Keratinocyte (primary cell): ENCODE measurements at regions not wholly inside any gene's neighbourhood (a gene's known extent, or its start where the extent isn't known, plus 50 kb on each side); places are given as distances from the start of the nearest gene placed in this dataset.
"Not testable (repeated sequence)": the region's sequence is repeated elsewhere in the genome, so short reads cannot be mapped to it uniquely, and the experiment has no call there.

ENCODE experiments used
- DNase-seq: peaks from one replicate; pipeline ENCODE4 v3.0.0-alpha.2; 2011; ENCODE audit warnings: low read depth, missing footprints, low spot score
- FAIRE-seq: peaks from 2 replicates; lab custom pipeline; 2011; peaks lifted over from hg19 to GRCh38; lab: Jason Lieb, UNC
- H2AFZ ChIP-seq: 2 replicates; pipeline ENCODE4 v1.6.0; 2012; ENCODE audit warnings: low read length, control low read depth, inconsistent platforms; ENCODE audit not compliant: control insufficient read depth
- H3K27ac ChIP-seq: 2 replicates; pipeline ENCODE4 v1.5.1; 2011; ENCODE audit warnings: low read length; ENCODE audit not compliant: control insufficient read depth, insufficient read depth
- H3K27me3 ChIP-seq: 3 replicates; pipeline ENCODE4 v1.6.0; 2011; ENCODE audit warnings: low read length; ENCODE audit not compliant: control insufficient read depth, insufficient read depth; ENCODE audit errors: extremely low read depth
- H3K36me3 ChIP-seq, 2 experiments: 2 replicates in 1 of 2; 3 replicates in 1 of 2; pipeline ENCODE4 v1.5.1; 2011; ENCODE audit warnings: low read length in 2 of 2, mild to moderate bottlenecking in 1 of 2; ENCODE audit not compliant: control insufficient read depth in 2 of 2, insufficient read depth in 2 of 2; ENCODE audit errors: extremely low read depth in 1 of 2
- H3K4me1 ChIP-seq: 3 replicates; pipeline ENCODE4 v1.5.1; 2011; ENCODE audit warnings: low read length; ENCODE audit not compliant: control insufficient read depth, insufficient read depth; ENCODE audit errors: extremely low read depth
- H3K4me2 ChIP-seq: 3 replicates; pipeline ENCODE4 v1.6.0; 2011; ENCODE audit warnings: low read depth, low read length; ENCODE audit not compliant: control insufficient read depth, insufficient read depth; ENCODE audit errors: extremely low read depth
- H3K4me3 ChIP-seq, 3 experiments: fragments of 200-600 bp in 1 of 3; sonication (generic) in 1 of 3; 2 replicates in 2 of 3; 3 replicates in 1 of 3; pipeline ENCODE4 v1.5.1; 2011 to 2016; ENCODE audit warnings: low read length in 3 of 3, mild to moderate bottlenecking in 3 of 3, control low read depth in 2 of 3, inconsistent platforms in 1 of 3, low read depth in 1 of 3, mixed read lengths in 1 of 3, mixed run types in 1 of 3, moderate library complexity in 1 of 3; ENCODE audit not compliant: control insufficient read depth in 2 of 3, insufficient read depth in 2 of 3; ENCODE audit errors: extremely low read depth in 1 of 3
- H3K79me2 ChIP-seq: 2 replicates; pipeline ENCODE4 v1.6.0; 2012; ENCODE audit warnings: low read length; ENCODE audit not compliant: control insufficient read depth, insufficient read depth
- H3K9ac ChIP-seq: 3 replicates; pipeline ENCODE4 v1.6.0; 2011; ENCODE audit warnings: low read length; ENCODE audit not compliant: control insufficient read depth, insufficient read depth; ENCODE audit errors: extremely low read depth
- H3K9me1 ChIP-seq: 3 replicates; pipeline ENCODE4 v1.6.0; 2011; ENCODE audit warnings: low read length; ENCODE audit not compliant: control insufficient read depth, insufficient read depth; ENCODE audit errors: extremely low read depth
- H3K9me3 ChIP-seq: 2 replicates; pipeline ENCODE4 v1.5.1; 2012; ENCODE audit warnings: low read depth, low read length; ENCODE audit not compliant: control insufficient read depth
- H4K20me1 ChIP-seq: 3 replicates; pipeline ENCODE4 v1.6.0; 2011; ENCODE audit warnings: low read length; ENCODE audit not compliant: control insufficient read depth, insufficient read depth; ENCODE audit errors: extremely low read depth
- EZH2 ChIP-seq: IDR thresholded peaks from one replicate; pipeline ENCODE4 v1.6.1; 2012; ENCODE audit warnings: inconsistent platforms, mild to moderate bottlenecking, low read length, moderate library complexity
- dilution Hi-C: fragments of 300-500 bp; cut with MboI; formaldehyde crosslinking; loops from one replicate; pipeline ENCODE4 v1.7.0; 2020; ENCODE audit warnings: low sequenced_read_pairs; ENCODE audit not compliant: extremely low pct_ligation_motif_present
- TF ChIP-seq, protein P1 (sequence below), 3 experiments: IDR thresholded peaks in 1 of 3; conservative IDR thresholded peaks in 1 of 3; optimal IDR thresholded peaks in 1 of 3; 2 replicates in 2 of 3; 3 replicates in 1 of 3; pipeline versions ENCODE3 to v1.5.1; 2011; ENCODE audit warnings: low read length in 3 of 3, mild to moderate bottlenecking in 3 of 3, moderate library complexity in 2 of 3, control low read depth in 1 of 3, inconsistent platforms in 1 of 3; ENCODE audit not compliant: insufficient read depth in 2 of 3; ENCODE audit errors: extremely low read depth in 1 of 3

DNA sequence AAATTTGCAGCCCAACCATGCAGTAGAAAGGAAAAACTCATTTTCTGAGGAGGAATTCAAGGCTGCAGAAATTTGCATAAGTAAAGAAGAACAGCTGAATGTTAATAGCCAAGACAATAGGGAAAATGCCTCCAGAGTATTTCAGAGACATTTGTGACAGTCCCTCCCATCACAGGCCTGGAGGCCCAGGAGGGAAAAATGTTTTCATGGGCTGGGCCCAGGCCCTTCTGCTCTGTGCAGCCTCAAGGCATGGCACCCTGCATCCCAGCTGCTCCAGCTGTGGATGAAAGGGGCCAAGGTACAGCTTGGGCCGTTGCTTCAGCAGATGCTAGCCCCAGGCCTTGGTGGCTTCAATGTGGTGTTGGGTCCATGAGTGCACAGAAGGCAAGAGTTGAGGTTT is 62.3 kb downstream of the ATXN7L3B start:
- DNase-seq (no peak), FAIRE-seq (no peak)
- Histone ChIP-seq H3K9me1 (no peaks in the 10 kb centered on the region), H3K4me1 (no peaks in the 10 kb centered on the region), H3K27me3 (no peaks in the 10 kb centered on the region), H2AFZ (no peak overlapping the region), H3K9me3 (peaks cover 2% of the 10 kb centered on the region), H3K27ac (no peak overlapping the region), H3K4me3 (no peak overlapping the region), H3K4me2 (no peak overlapping the region), H3K9ac (no peak overlapping the region), H3K36me3 (no peaks in the 10 kb centered on the region), H4K20me1 (no peaks in the 10 kb centered on the region), H3K79me2 (no peaks in the 10 kb centered on the region)
- TF ChIP-seq, protein P1, sequence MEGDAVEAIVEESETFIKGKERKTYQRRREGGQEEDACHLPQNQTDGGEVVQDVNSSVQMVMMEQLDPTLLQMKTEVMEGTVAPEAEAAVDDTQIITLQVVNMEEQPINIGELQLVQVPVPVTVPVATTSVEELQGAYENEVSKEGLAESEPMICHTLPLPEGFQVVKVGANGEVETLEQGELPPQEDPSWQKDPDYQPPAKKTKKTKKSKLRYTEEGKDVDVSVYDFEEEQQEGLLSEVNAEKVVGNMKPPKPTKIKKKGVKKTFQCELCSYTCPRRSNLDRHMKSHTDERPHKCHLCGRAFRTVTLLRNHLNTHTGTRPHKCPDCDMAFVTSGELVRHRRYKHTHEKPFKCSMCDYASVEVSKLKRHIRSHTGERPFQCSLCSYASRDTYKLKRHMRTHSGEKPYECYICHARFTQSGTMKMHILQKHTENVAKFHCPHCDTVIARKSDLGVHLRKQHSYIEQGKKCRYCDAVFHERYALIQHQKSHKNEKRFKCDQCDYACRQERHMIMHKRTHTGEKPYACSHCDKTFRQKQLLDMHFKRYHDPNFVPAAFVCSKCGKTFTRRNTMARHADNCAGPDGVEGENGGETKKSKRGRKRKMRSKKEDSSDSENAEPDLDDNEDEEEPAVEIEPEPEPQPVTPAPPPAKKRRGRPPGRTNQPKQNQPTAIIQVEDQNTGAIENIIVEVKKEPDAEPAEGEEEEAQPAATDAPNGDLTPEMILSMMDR (optimal IDR thresholded peaks at IDR 0.05 in 1 of 3, IDR thresholded peaks at IDR 0.05 in 1 of 3, conservative IDR thresholded peaks at IDR 0.05 in 1 of 3; ENCODE audit: extremely low read depth in 1 of 3, insufficient read depth in 2 of 3, low read length in 3 of 3) = no peak
- TF ChIP-seq EZH2 = no peak
- dilution Hi-C loops = no loop called here

DNA sequence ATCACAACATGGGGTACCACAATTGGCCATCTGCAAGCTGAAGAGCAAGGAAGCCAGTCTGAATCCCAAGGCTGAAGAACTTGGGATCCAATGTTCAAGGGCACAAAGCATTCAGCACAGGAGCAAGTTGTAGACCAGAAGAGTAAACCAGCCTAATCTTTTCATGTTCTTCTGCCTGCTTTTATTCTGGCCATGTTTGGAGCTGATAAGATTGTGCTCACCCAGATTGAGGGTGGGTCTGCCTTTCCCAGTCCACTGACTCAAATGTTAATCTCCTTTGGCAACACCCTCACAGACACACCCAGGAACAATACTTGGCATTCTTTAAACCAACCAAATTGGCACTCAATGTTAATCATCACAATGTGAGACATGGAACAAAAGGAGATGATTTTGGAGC is 63.2 kb downstream of the ATXN7L3B start:
- FAIRE-seq = not testable (repeated sequence)

DNA sequence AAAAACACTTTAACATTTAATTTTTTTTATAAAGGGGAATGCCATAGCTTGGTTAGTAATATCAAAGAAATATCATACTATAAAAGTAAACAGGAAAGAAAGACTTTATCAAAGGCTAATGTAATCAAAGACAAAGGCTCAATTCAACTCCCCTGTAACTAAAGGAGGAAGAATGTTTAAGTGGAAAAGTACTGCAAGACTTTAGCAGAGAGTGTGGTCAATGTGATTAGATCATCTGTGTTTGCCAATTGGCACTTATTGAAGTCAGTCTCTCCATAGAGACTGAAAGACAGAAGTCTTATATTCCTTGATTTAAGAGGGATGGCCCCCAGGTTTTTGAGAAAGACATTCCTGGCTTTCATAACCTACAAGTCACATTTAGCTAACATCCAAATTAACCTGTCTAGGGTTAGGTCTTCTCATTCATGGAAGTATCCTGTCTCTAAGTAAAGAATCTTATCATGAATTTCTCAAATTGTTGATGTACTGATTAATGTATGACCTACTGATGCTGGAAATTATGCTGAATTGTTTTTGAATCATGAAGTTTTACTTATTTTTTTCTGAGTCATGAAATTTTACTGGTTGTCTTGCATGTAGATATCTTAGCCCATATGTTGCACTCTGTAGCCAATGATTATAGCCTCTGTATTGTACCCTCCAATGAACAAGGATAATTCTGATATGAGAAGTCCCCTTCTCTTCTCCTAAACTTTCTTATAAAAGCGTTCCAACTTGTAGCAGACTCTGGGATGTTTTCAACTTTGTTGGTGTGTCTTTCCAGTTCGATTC is 65.4 kb downstream of the ATXN7L3B start:
- Histone ChIP-seq H3K9ac (no peak overlapping the region), H3K9me1 (no peaks in the 10 kb centered on the region), H3K9me3 (peaks cover 2% of the 10 kb centered on the region), H3K79me2 (no peaks in the 10 kb centered on the region), H3K4me1 (no peaks in the 10 kb centered on the region), H3K36me3 (no peaks in the 10 kb centered on the region), H3K4me3 (no peak overlapping the region), H3K27me3 (no peaks in the 10 kb centered on the region), H2AFZ (no peak overlapping the region), H3K27ac (no peak overlapping the region), H4K20me1 (no peaks in the 10 kb centered on the region), H3K4me2 (no peak overlapping the region)
- no peak for FAIRE-seq
- DNase-seq = no peak
- TF ChIP-seq EZH2 = no peak
- TF ChIP-seq, protein P1 (optimal IDR thresholded peaks at IDR 0.05 in 1 of 3, IDR thresholded peaks at IDR 0.05 in 1 of 3, conservative IDR thresholded peaks at IDR 0.05 in 1 of 3; ENCODE audit: extremely low read depth in 1 of 3, insufficient read depth in 2 of 3, low read length in 3 of 3) = no peak
- dilution Hi-C loops = no loop called here

More for the DNA sequence above, 63.2 kb downstream of the ATXN7L3B start:
- H3K9me3 ChIP-seq, DNase-seq, dilution Hi-C loops, H3K27me3 ChIP-seq, H3K79me2 ChIP-seq, H3K36me3 ChIP-seq, H3K9ac ChIP-seq, H3K4me3 ChIP-seq, H3K4me1 ChIP-seq, H4K20me1 ChIP-seq, H2AFZ ChIP-seq, H3K4me2 ChIP-seq, H3K27ac ChIP-seq, H3K9me1 ChIP-seq: not testable (repeated sequence)
